ENCODE measurements at regions not wholly inside any gene's neighbourhood (a gene's known extent, or its start where the extent isn't known, plus 50 kb on each side); places are given as distances from the start of the nearest gene placed in this dataset.

DNA sequence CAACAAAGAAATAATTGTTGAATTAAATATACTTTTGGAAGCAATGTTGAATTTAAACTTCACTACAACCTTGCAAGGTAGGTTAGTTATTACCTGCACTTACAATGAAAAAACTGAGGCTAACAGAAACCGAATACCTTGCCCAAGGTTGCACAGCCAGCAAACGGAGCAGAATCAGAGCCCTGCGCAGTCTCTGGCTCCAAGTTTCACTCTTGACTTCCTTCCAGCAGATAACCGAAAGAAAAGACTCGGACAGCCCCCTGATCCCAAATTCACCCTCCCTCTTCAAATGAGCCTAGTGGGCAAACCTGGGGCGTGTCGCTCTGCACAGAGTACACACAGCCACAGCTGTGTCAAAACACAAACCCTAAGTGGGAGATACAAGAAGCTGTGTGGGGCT lies 72.1 kb upstream of the FOXQ1 start:
- Mint-ChIP-seq H3K27me3 (peaks cover 11% of the 10 kb centered on the region), H3K36me3 (no peaks in the 10 kb centered on the region), H3K27ac (no peak overlapping the region), H3K4me3 (no peak overlapping the region), H3K9me3 (ENCODE audit: low read depth) (no peaks in the 10 kb centered on the region), H3K4me1 (ENCODE audit: low read depth) (no peaks in the 10 kb centered on the region)

DNA sequence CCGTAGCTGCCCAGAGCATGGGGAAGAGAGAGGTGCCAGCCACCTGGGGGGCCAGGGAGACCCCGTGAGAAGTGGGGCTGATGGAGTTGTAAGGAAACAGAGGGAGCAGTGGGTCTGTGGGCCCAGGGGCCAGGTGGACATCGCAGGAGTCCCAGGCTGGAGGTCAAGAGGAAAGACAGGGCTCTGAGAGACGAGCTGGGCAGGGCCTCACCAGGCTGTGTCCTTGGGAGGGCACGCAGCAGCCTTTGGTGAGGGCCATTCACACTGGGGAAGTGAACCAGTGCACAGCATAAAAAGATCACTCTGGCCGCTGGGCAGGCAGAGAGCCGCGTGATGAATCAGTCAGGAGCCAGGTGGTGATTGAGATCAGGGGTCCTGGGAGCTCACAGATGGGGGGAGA lies 73.9 kb upstream of the FOXQ1 start:
- H3K27me3 Mint-ChIP-seq = peaks cover 6% of the 10 kb centered on the region

DNA sequence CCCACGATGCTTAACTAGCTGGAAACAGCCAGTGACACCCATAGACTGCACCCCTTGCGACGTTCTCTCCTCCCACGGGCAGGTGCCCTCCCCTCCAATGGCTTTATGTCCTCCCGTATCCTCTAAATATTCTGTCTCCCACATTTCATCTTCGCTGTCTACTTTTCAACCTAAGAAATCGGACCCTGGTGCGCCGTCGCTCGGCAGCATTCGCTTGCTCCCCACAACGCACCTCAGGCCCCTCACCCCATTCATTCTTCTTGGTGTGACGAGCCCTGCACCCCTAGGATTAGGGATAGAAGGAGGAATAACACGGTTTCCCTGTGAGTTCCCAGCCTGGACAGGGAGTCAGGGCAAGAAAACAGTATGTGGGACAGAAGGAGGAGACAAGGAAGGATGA lies 74.3 kb upstream of the FOXQ1 start:
- H3K27me3 Mint-ChIP-seq = peaks cover 5% of the 10 kb centered on the region
- no peaks in the 10 kb centered on the region for H3K9me3 Mint-ChIP-seq (ENCODE audit: low read depth)
- no peaks in the 10 kb centered on the region for H3K4me1 Mint-ChIP-seq (ENCODE audit: low read depth)
- H3K36me3 Mint-ChIP-seq = no peaks in the 10 kb centered on the region
- no peak overlapping the region for H3K27ac Mint-ChIP-seq
- H3K4me3 Mint-ChIP-seq = no peak overlapping the region

More for the DNA sequence above, 73.9 kb upstream of the FOXQ1 start:
- H3K27ac Mint-ChIP-seq = no peak overlapping the region
- H3K9me3 Mint-ChIP-seq (ENCODE audit: low read depth) = no peaks in the 10 kb centered on the region
- no peaks in the 10 kb centered on the region for H3K4me1 Mint-ChIP-seq (ENCODE audit: low read depth)
- H3K36me3 Mint-ChIP-seq = no peaks in the 10 kb centered on the region
- no peak overlapping the region for H3K4me3 Mint-ChIP-seq

DNA sequence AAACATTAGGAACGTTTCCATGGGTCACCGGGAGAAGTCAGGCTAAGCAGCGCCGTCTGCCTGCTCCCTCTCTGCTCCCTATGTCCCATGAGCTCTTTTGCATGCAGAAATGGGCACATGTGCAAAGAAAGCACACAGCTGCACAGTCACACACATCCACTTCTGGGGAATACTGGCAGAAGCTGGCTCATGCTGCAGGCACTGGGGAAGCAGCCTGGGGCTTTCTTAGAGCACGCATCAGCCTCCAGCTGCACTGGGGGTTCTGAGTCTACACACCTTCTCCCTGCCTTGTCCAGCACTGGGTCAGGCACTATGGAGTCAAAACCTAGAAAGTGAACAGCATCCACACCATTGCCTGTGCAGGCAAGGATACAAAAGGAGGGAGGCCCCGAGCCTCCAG lies 76.1 kb upstream of the FOXQ1 start:
- no peaks in the 10 kb centered on the region for H3K36me3 Mint-ChIP-seq
- no peak overlapping the region for H3K27ac Mint-ChIP-seq
- no peaks in the 10 kb centered on the region for H3K9me3 Mint-ChIP-seq (ENCODE audit: low read depth)
- no peaks in the 10 kb centered on the region for H3K4me1 Mint-ChIP-seq (ENCODE audit: low read depth)
- H3K27me3 Mint-ChIP-seq = peaks cover 4% of the 10 kb centered on the region
- no peak overlapping the region for H3K4me3 Mint-ChIP-seq

DNA sequence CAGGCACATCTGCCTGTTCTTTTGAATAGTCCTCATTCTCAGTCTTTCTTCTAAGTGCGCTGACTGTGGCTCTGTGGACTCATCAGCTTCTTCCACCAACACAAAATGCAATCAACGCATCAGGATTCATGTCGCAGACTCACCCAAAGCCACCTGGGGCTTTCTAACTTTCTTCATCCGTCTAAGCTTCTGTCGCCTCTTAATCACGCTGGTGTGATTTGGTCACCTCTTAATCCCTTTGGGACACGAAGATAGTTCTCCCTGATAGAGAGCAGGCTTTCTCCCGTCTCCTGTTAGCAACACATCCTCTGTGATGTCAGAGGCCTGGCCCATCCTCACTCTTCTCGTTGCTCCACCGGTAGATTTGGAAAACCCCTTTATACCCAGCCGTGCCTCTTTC lies 78.0 kb upstream of the FOXQ1 start:
- H3K9me3 Mint-ChIP-seq (ENCODE audit: low read depth) = no peaks in the 10 kb centered on the region
- H3K27ac Mint-ChIP-seq = no peak overlapping the region
- no peak overlapping the region for H3K4me3 Mint-ChIP-seq
- peaks cover 6% of the 10 kb centered on the region for H3K27me3 Mint-ChIP-seq
- H3K4me1 Mint-ChIP-seq (ENCODE audit: low read depth) = no peaks in the 10 kb centered on the region
- H3K36me3 Mint-ChIP-seq = no peaks in the 10 kb centered on the region

DNA sequence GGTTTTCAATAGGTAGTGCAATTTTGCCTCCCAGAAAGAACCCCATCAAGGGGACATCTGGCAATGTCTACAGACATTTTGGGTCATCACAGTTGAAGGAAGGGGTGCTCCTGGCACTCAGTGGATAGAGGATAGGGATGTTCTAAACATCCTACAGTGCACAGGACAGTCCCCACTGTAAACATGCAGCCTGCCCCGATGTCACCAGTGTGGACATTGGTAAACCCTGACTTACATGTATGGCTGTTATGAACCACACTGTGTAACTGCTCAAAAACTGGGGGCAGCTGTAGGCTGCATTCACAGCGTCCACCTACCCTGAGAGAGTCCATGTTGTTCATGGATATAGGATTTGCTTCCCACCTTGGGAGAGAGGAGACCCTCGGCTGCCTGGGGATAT lies 79.3 kb upstream of the FOXQ1 start:
- no peaks in the 10 kb centered on the region for H3K4me1 Mint-ChIP-seq (ENCODE audit: low read depth)
- H3K27ac Mint-ChIP-seq = no peak overlapping the region

DNA sequence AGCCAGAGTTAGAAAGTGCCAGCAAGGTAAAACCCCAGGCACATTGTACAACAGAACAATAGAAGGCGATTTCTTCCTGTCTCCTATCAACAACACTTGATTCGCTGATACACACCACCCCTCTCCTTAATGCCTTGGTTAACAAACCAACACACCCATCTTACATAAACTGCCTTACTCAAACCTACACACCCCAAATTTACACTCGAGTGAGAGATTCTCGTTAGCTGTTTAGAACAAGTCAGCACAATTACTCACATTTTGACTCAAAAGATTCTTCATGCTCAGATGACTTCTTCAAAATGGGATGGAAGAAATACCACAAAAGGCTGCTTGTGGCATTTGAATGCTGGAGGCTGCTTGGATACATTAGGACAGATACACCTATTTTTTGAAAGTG lies 80.0 kb upstream of the FOXQ1 start:
- H3K36me3 Mint-ChIP-seq = no peaks in the 10 kb centered on the region
- no peaks in the 10 kb centered on the region for H3K9me3 Mint-ChIP-seq (ENCODE audit: low read depth)
- H3K27ac Mint-ChIP-seq = no peak overlapping the region
- H3K4me1 Mint-ChIP-seq (ENCODE audit: low read depth) = no peaks in the 10 kb centered on the region
- H3K4me3 Mint-ChIP-seq = no peak overlapping the region
- H3K27me3 Mint-ChIP-seq = peaks cover 3% of the 10 kb centered on the region

More for the DNA sequence above, 79.3 kb upstream of the FOXQ1 start:
- no peaks in the 10 kb centered on the region for H3K36me3 Mint-ChIP-seq
- no peak overlapping the region for H3K4me3 Mint-ChIP-seq
- H3K9me3 Mint-ChIP-seq (ENCODE audit: low read depth) = no peaks in the 10 kb centered on the region
- H3K27me3 Mint-ChIP-seq = peaks cover 3% of the 10 kb centered on the region

DNA sequence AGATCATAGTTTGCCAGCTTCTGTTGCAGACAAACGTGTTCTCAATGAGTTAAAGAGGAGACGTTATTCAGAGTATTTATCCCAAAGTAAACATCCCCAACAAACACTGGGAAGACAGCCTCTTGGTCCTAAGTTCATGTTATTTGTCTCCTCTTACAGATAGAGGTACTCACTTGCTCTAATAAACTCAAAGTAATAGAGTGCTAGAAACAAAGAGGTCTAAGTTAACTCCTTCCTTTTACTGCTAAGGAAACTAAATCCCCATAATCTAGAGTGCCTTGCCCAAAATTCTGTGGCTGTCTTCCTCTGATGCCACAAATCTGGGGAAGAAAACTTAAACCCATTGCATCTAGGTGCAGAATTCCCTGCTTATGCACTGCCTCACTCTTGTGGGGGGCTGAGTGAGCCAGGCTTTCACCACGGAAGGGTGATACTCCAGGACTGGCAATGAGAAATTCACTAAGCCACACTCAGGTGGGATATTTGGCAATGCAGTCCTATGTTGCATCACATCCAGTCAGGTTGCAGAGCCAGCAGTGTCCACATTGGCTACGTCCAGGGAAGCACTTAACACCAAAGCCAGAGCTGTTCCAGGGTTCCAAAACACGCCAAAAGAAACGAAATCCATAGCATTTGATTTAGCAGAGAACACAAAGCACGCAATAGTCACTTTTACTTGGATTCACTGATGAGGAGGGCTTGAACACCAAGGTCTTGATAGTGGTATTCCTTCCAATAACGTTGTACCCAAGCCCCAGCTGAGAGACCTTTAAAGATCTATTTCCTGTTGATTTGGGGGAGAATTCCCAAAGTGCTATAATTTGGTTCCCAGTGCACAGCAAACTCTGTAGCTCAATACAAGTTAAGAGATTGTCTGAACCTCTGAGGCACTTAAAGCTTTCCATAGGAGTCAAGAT lies 81.0 kb upstream of the FOXQ1 start:
- no peaks in the 10 kb centered on the region for H3K9me3 Mint-ChIP-seq (ENCODE audit: low read depth)
- H3K4me3 Mint-ChIP-seq = no peak overlapping the region
- no peaks in the 10 kb centered on the region for H3K36me3 Mint-ChIP-seq
- no peaks in the 10 kb centered on the region for H3K4me1 Mint-ChIP-seq (ENCODE audit: low read depth)
- H3K27me3 Mint-ChIP-seq = peaks cover 3% of the 10 kb centered on the region
- no peak overlapping the region for H3K27ac Mint-ChIP-seq

DNA sequence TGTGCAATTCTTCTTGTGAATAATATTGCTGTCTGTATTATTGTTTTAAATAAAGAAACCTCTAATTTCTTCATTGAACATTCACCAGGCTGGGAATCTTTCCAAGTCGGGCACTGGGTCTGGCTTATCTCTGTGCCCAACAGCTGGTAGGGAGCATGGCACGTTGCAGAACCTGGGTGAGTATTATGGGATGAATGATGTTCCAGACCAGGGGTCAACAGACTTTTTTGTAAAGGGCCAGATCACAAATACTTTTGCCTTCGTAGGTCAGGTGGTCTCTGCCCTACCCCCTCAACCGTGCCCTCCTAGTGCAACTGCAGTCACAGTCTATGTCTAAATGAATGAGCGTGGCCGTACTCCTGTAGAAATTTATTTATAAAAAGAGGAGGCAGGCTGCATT lies 81.6 kb upstream of the FOXQ1 start:
- H3K4me1 Mint-ChIP-seq (ENCODE audit: low read depth) = no peaks in the 10 kb centered on the region
- H3K9me3 Mint-ChIP-seq (ENCODE audit: low read depth) = no peaks in the 10 kb centered on the region
- H3K27ac Mint-ChIP-seq = no peak overlapping the region
- peaks cover 3% of the 10 kb centered on the region for H3K27me3 Mint-ChIP-seq
- no peak overlapping the region for H3K4me3 Mint-ChIP-seq
- H3K36me3 Mint-ChIP-seq = no peaks in the 10 kb centered on the region

DNA sequence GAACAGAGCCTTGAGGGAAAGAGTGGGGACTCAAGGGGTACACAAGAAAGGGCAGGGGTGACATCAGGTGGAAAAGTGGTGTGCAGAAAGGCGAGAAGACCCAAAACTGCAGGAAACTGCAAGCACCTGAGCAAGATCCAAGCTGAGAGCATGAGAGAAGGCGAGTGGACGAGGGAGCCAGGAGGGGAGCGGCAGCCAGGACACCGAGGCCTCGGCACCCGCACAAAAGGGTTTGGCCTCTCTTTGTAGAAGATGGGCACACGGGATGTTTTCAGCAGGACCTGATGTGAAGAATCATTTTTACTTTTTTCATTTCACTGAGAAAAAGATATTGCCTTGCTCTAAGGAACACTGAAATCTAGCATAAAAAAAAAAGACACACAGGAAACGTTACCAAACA lies 82.1 kb upstream of the FOXQ1 start:
- H3K4me3 Mint-ChIP-seq = no peak overlapping the region
- H3K36me3 Mint-ChIP-seq = no peaks in the 10 kb centered on the region
- no peaks in the 10 kb centered on the region for H3K4me1 Mint-ChIP-seq (ENCODE audit: low read depth)
- no peaks in the 10 kb centered on the region for H3K9me3 Mint-ChIP-seq (ENCODE audit: low read depth)
- no peak overlapping the region for H3K27ac Mint-ChIP-seq
- peaks cover 3% of the 10 kb centered on the region for H3K27me3 Mint-ChIP-seq

DNA sequence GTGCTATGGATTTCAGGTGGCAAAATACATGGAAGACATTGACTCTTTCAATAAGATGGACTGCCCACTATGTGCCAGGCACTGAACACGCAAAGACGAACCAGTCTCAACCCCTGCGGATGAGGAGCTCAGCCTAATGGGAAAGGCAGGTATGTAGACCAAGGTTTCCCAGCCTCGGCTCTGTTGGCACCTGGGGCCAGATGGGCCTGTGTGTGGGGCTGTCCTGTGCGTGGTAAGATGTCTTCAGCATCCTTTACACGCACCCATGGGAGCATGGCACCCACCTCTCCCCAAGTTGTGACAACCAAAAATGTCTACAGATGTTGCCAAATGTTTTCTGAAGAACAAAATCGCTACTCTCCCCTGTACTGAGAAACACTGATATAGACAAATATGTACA lies 82.6 kb upstream of the FOXQ1 start:
- Mint-ChIP-seq H3K27ac (no peak overlapping the region), H3K4me3 (no peak overlapping the region), H3K27me3 (peaks cover 3% of the 10 kb centered on the region), H3K36me3 (no peaks in the 10 kb centered on the region), H3K9me3 (ENCODE audit: low read depth) (no peaks in the 10 kb centered on the region), H3K4me1 (ENCODE audit: low read depth) (no peaks in the 10 kb centered on the region)

DNA sequence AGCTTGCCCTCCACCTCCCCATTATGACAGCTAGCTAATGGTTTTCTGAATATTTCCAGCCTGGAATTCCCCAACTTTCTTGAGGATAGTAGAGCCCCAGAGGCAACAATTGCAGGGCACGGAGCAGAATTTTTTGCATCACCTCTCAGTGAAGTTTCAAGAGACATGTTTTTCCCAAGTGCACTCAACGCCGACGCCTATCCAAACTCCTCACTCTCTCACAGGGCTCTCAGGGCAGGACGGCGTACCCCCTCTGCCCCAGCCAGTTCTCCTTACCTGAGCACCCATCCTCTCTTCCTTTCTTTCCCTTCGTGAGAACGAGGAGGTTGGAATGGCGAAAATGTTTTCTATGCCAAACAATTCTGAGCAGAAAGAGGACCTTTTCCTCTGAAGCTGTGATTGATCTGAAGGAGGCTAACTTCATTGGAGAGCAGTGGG lies 83.1 kb upstream of the FOXQ1 start:
- peaks cover 3% of the 10 kb centered on the region for H3K27me3 Mint-ChIP-seq
- H3K4me1 Mint-ChIP-seq (ENCODE audit: low read depth) = no peaks in the 10 kb centered on the region
- H3K9me3 Mint-ChIP-seq (ENCODE audit: low read depth) = no peaks in the 10 kb centered on the region
- no peaks in the 10 kb centered on the region for H3K36me3 Mint-ChIP-seq
- H3K4me3 Mint-ChIP-seq = no peak overlapping the region
- no peak overlapping the region for H3K27ac Mint-ChIP-seq

DNA sequence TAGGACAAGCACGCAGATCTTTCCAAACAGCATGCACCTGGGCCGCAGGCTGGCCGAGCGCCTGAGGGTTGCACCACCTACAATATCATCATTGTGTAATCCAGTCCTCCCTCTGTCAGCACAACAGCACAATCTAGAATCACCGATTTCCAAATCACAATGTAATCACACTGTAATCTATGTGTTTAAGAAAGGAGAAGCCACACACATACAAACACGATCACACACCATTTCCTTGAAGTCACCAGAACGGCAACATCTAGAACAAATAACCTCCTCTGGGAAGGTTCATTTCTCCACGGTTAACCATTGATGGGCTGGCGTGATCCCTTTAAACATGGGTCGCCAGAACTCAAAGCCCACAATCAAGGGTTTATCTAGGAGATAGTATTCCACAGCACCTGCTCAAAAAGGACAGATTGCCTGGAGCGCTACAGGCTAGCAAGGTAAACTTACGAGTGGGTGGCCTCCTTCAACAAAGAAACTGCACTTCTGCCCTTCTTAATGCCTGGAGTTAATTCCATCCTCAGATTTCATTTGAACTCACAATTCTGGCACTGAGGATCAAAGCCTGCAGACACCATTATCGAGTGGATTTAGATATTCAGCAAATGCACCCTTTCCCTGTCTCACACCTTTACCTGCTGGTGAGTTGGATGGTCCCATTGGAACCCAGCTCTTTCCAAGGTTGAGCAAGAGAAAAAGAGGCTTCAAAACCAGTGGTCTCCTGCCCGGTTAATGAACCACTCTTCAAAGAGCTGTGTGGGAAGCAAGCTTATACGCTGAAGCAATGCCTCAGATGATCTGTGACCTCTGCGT lies 83.8 kb upstream of the FOXQ1 start:
- Mint-ChIP-seq H3K27ac (no peak overlapping the region), H3K4me3 (no peak overlapping the region), H3K27me3 (peaks cover 3% of the 10 kb centered on the region), H3K36me3 (no peaks in the 10 kb centered on the region), H3K4me1 (ENCODE audit: low read depth) (no peaks in the 10 kb centered on the region), H3K9me3 (ENCODE audit: low read depth) (no peaks in the 10 kb centered on the region)

DNA sequence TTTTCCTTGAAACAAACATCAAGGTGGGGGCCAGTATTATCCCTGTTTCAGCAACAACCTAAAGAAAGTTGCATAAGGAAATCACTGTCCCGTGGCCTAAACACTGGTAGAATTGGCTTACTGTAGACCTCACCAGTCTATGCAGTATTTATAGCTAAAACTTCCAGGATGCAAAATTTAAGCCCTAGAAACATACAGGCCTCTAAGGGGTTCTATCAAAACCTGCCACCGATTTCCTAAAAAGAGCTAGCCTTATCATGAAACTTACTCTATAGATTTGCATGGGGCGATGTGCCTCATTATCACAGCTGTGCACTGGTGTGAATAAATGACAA lies 84.3 kb upstream of the FOXQ1 start:
- H3K36me3 Mint-ChIP-seq = no peaks in the 10 kb centered on the region
- no peak overlapping the region for H3K4me3 Mint-ChIP-seq
- H3K27me3 Mint-ChIP-seq = peaks cover 3% of the 10 kb centered on the region
- H3K4me1 Mint-ChIP-seq (ENCODE audit: low read depth) = no peaks in the 10 kb centered on the region
- H3K27ac Mint-ChIP-seq = no peak overlapping the region
- H3K9me3 Mint-ChIP-seq (ENCODE audit: low read depth) = no peaks in the 10 kb centered on the region

DNA sequence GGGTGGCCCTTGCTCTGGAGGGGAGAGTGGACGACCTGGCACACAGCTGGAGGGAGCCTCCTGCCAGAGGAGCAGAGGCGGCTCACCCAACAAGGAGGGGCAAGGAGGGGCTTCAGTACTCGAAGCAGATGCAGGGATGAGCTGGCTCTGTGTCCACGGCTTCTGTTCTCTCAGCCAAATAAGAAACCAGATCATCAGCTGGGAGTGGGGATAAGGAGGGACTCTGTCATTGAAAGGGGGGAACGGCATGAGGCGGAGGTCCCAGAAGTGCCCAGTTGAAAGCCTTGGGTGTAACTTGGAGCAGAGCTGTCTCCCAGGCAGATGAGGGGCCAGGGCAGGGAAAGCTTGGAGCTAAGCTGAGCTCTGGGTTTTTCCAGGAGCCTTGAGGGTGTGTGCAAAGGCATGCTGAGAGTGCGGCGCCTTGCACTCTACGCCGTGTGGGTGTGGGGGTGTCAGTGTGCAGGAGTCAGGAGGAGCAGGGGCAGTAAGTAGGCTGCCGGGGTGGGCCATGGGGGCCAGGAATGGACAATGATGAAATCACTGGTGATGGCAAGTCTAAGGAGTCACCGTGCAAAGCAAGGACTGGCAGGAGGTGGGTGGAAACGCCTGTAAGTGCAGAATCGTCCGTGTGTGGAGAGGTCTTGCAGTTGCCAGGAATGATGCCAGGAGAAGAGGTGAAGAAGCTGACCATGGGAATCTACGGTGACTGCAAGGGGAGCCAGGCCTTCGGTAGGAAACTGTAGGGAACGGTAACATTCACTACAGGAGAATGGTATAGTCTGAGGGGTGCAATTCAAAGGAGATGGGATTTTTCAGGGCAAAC lies 85.4 kb upstream of the FOXQ1 start:
- Mint-ChIP-seq H3K27ac (no peak overlapping the region), H3K36me3 (no peaks in the 10 kb centered on the region), H3K9me3 (ENCODE audit: low read depth) (no peaks in the 10 kb centered on the region), H3K4me3 (no peak overlapping the region), H3K27me3 (peaks cover 3% of the 10 kb centered on the region), H3K4me1 (ENCODE audit: low read depth) (no peaks in the 10 kb centered on the region)
